Fibroblast of peridontal ligament (primary cell): ENCODE measurements at regions not wholly inside any gene's neighbourhood (a gene's known extent, or its start where the extent isn't known, plus 50 kb on each side); places are given as distances from the start of the nearest gene placed in this dataset.
"Not testable (repeated sequence)": the region's sequence is repeated elsewhere in the genome, so short reads cannot be mapped to it uniquely, and the experiment has no call there.

Experiments
- DNase-seq: peaks from one replicate; pipeline ENCODE4 v3.0.0-alpha.2; 2010; ENCODE audit errors: extremely low read depth

- peak; percentile 87 for DNase-seq
These were observed 532.0 kb downstream of the BCKDHB start for GRCh38 chr6:80638213-80639055.

DNA sequence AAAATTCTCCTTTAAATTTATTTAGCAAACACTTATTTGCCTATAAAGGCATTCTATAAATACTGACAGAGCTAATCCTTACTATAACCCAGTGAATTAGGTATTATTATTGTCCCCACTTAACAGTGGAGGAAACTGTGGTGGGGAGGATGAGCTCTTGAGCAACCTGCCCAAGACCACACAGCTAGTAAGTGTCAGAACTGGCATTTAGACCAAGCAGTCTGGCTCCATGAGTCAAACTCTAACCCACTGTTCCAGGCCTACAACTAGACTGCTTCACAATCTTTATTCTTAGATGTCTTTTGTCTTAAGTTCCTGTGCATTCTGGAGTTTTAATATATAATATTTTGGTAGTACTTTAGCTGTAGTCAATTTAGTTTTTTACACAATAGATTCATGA is 530.8 kb downstream of the BCKDHB start:
- no peak for DNase-seq

DNA sequence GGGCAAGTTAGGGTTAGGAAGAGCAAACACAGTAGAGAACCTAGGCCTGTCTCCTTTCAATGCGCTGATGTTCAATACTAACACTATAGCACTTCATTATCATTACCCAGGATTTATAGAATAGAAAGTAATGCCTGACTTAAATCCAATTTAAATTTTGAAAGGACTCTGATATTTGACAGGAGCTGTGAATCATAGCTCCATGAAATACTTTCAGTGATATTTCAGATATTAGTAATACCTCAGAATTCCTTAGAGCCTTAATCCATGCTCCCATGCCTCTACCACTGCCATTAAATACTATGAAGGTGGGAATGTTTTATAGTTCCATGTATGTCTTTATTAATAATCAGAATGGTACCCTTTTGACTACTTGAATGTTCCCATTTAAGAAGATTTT is 530.2 kb downstream of the BCKDHB start:
- no peak for DNase-seq

DNA sequence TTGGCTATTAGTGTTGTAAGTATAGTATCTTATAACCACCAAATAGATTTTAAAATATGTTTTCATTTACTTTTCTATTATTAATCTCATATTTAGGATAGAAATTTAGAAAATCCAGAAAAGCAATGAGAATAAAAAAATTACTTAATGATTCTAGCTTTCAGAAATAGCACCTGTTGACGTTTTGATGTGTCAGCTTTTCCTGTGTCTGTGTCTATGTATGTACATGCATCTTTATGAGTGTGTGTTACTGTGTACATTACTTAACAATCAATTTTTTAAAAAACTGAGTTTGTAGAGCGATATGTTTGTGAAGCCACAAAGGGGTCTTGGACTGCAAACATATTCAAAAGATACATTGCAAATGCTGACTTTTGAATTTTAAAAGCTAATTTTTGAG is 526.9 kb downstream of the BCKDHB start:
- no peak for DNase-seq

DNA sequence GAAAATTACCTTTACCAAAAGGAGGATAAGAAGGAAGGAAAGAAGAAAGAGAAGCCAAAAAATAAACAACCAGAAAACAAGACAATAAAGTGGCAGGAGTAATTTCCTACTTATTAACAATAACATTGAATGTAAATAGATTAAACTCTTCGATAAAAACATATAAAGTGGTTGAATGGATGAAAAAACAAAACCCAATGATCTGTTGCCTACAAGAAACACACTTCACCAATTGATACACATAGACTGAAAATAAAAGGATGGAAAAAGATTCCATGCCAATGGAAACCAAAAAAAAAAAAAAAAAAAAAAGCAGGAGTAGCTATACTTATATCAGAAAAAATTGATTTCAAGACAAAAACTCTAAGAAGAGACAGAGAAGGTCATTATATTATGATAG is 518.9 kb downstream of the BCKDHB start:
- no peak for DNase-seq

DNA sequence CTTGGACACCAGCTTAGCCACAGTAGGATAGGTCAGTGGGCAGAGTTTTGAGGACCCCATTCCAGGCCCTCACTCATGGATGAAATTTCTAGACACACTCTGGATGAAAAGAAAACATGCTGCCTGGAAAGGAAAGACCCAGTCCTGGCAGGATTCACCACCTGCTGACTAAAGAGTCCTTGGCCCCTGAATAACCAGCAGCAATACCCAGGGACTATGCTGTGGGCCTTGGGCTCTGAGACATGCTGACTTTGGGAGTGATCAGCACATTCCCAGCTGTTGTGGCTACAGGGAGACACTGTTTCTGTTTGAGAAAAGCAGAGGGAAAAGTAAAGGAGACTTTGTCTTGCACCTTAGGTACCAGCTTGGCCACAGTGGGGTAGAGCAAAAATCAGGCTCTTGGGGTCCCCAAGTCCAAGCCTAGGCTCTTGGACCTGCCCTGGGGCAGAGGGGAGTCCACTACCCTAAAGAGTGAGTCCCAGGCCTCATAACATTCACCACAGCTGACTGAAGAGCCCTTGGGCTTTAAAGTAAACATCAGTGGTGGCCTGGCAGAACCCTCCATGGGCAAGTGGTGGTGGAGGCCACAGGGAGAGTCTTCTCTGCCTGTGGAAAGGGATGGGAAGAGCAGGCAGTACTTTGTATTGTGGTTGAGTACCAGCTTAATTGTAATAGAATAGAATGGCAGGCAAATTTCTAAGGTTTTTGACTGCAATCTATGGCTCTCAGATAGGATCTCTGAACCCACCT is 516.8 kb downstream of the BCKDHB start:
- no peak for DNase-seq

- no peak for DNase-seq
These were observed 516.2 kb downstream of the BCKDHB start for GRCh38 chr6:80622641-80623040.

DNA sequence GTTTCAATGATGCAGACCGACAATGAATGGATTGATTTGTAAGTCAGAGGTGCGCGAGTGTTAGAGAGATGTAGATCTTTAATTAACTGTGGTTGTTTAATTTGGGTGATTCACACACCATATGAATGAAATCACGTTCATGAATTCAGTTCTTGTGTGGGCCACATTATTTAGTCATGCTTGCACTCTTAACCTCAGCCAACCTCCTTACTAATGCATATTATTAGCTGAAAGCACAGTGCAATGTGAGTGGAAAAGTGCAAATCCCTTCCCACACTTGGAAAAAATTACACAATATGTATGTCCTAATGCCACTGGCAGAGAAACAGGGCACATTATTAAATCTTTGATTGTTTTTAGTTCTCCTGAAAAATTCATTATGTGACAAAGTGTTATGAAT is 512.5 kb downstream of the BCKDHB start:
- no peak for DNase-seq

GRCh38 chr6:80610846-80611245 is 504.4 kb downstream of the BCKDHB start:
- DNase-seq, result peak; percentile 56

- peak; percentile 28 for DNase-seq
These were observed 502.4 kb downstream of the BCKDHB start for GRCh38 chr6:80608881-80609280.

- DNase-seq, result peak; percentile 98
These were observed 501.4 kb downstream of the BCKDHB start for GRCh38 chr6:80607811-80608391.

- peak; percentile 69 for DNase-seq
These were observed 498.9 kb downstream of the BCKDHB start for GRCh38 chr6:80605165-80605989.

- DNase-seq, result no peak
These were observed 497.2 kb downstream of the BCKDHB start for GRCh38 chr6:80603679-80604078.

GRCh38 chr6:80594461-80594860 is 488.0 kb downstream of the BCKDHB start:
- no peak for DNase-seq

GRCh38 chr6:80592436-80592835 is 486.0 kb downstream of the BCKDHB start:
- DNase-seq, result no peak

DNA sequence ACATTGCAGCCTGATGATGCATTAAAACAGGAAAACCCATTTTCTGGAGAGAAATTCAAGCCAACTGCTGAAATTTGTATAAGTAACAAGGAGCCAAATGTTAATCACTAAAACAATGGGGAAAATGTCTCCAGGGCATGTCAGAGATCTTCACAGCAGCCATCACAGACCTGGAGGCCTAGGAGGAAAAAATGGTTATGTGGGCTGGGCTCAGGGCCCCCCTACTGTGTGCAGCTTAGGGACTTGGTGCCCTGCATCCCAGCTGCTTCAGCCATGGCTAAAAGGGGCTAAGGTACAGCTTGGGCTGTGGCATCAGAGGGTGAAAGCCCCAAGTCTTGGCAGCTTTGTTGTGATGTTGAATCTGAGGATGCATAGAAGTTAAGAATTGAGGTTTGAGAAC is 479.8 kb downstream of the BCKDHB start:
- DNase-seq, result no peak

GRCh38 chr6:80579391-80580023 is 473.0 kb downstream of the BCKDHB start:
- no peak for DNase-seq

DNA sequence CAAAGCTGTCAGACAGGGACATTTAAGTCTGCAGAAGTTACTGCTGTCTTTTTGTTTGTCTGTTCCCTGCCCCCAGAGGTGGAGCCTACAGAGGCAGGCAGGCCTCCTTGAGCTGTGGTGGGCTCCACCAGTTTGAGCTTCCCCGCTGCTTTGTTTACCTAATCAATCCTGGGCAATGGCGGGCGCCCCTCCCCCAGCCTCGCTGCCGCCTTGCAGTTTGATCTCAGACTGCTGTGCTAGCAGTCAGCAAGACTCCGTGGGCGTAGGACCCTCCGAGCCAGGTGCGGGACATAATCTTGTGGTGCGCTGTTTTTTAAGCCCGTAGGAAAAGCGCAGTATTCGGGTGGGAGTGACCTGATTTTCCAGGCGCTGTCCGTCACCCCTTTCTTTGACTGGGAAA is 466.8 kb downstream of the BCKDHB start:
- not testable (repeated sequence) for DNase-seq

- DNase-seq, result no peak
These were observed 459.9 kb downstream of the BCKDHB start for GRCh38 chr6:80566361-80566760.

DNA sequence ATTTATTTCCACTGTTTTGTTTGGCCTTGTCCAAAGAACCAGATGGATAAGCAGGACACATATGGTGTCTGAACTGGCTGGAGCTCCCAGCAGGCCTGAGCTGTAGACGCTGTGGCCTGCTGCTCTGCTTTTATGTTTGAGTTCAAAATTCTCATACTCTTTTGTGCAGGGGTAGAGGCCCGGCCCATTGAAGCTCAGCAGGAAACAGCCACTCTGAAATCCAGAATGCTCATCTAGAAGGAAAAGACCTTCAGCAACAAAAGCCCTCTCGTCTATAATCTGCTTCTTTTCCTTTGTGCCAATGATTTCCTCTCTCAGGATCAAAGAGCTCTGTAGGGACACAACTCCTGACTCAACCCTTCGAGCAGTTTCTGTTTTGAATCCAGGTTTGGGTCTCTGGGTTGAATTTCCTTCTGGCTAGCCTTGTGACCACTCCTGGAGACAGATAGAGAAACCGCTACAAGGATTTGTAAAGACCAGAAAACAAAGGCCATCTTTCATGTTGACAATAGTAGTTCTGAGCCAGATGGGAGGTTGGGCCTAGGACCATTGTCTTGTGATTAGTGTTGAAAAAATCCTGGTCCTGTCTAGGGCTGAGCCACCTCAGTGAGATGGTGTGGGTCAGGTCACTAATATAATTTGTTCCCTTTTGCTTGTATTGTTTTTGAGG is 446.7 kb downstream of the BCKDHB start:
- DNase-seq, result no peak

- no peak for DNase-seq
These were observed 444.3 kb downstream of the BCKDHB start for GRCh38 chr6:80550748-80551147.
